ENCODE measurements at regions not wholly inside any gene's neighbourhood (a gene's known extent, or its start where the extent isn't known, plus 50 kb on each side); places are given as distances from the start of the nearest gene placed in this dataset.

- TF ChIP-seq CHD7 (IDR thresholded peaks at IDR 0.05; ENCODE audit: insufficient replicate concordance, low read length) = no peak
- TF ChIP-seq JUND (IDR thresholded peaks at IDR 0.05; ENCODE audit: low read length) = 0 out of 2 replicates have a peak, but pooled peaks have one; percentile 21
- TF ChIP-seq MAX (IDR thresholded peaks at IDR 0.05) = 0 out of 2 replicates have a peak, but pooled peaks have one; percentile 7
Observed at GRCh38 chr3:72487078-72487765, 361.0 kb downstream of the SHQ1 start (continued).

All from H1 (cell line).